ENCODE measurements at regions not wholly inside any gene's neighbourhood (a gene's known extent, or its start where the extent isn't known, plus 50 kb on each side); places are given as distances from the start of the nearest gene placed in this dataset.

GRCh38 chr11:116044520-116044919, 540.3 kb upstream of the CADM1 start:
- no peak for TF ChIP-seq CTCF (IDR thresholded peaks at IDR 0.05)
- TF ChIP-seq POLR2A (IDR thresholded peaks at IDR 0.05) = no peak

All from esophagus squamous epithelium (tissue), 4 donors.